SU-DHL-6 (cell line): ENCODE measurements at regions not wholly inside any gene's neighbourhood (a gene's known extent, or its start where the extent isn't known, plus 50 kb on each side); places are given as distances from the start of the nearest gene placed in this dataset.

Source experiments
- H2AFZ ChIP-seq: fragments of 200-600 bp; sonication (generic); 2 replicates; pipeline ENCODE4 v1.6.1; 2014; ENCODE audit warnings: low read depth, mild to moderate bottlenecking, moderate library complexity, mixed read lengths, antibody characterized with exemption, low read length; ENCODE audit not compliant: severe bottlenecking
- H3F3A ChIP-seq: fragments of 200-600 bp; shearing (Covaris generic); 2 replicates; pipeline ENCODE4 v1.6.0; 2016; ENCODE audit warnings: antibody characterized with exemption, mild to moderate bottlenecking; ENCODE audit not compliant: insufficient read depth
- H3K27ac ChIP-seq: fragments of 200-600 bp; sonication (generic); 2 replicates; pipeline ENCODE4 v1.5.1; 2016; ENCODE audit warnings: low read depth, mild to moderate bottlenecking, low read length, moderate library complexity, mixed read lengths
- H3K27me3 ChIP-seq: fragments of 200-600 bp; sonication (generic), shearing (Covaris generic); 2 replicates; pipeline ENCODE4 v1.6.0; 2014; ENCODE audit warnings: mild to moderate bottlenecking, low read length
- H3K36me3 ChIP-seq: fragments of 200-600 bp; sonication (generic); 2 replicates; pipeline ENCODE4 v1.6.1; 2014; ENCODE audit warnings: mild to moderate bottlenecking, low read length, mixed read lengths
- H3K4me2 ChIP-seq: fragments of 300-600, 200-600 bp; shearing (Covaris generic), sonication (generic); 2 replicates; pipeline ENCODE4 v1.6.0; 2014; ENCODE audit warnings: low read length, low read depth, mild to moderate bottlenecking; ENCODE audit not compliant: poor library complexity, severe bottlenecking
- H3K4me3 ChIP-seq: fragments of 200-600 bp; sonication (generic); 2 replicates; pipeline ENCODE4 v1.5.1; 2014; ENCODE audit warnings: antibody characterized with exemption, low read length, mild to moderate bottlenecking, mixed read lengths; ENCODE audit not compliant: insufficient read depth, poor library complexity, severe bottlenecking
- H3K79me2 ChIP-seq: fragments of 200-600 bp; sonication (generic); 2 replicates; pipeline ENCODE4 v1.6.1; 2014; ENCODE audit warnings: mild to moderate bottlenecking, low read length, moderate library complexity; ENCODE audit not compliant: insufficient read depth
- H3K9ac ChIP-seq: fragments of 200-600 bp; sonication (generic); 2 replicates; pipeline ENCODE4 v1.7.0; 2014; ENCODE audit warnings: mild to moderate bottlenecking, low read length
- H3K9me2 ChIP-seq: fragments of 200-600 bp; sonication (generic); replicated peaks from 2 replicates; pipeline ENCODE4 v1.6.1; 2014; ENCODE audit warnings: low read length; ENCODE audit not compliant: insufficient read depth
- H3K9me3 ChIP-seq: fragments of 200-600 bp; sonication (generic); 2 replicates; pipeline ENCODE4 v1.6.1; 2014; ENCODE audit warnings: low read length, mixed read lengths; ENCODE audit not compliant: insufficient read depth
- H4K20me1 ChIP-seq: fragments of 200-600 bp; sonication (generic); 2 replicates; pipeline ENCODE4 v1.6.1; 2014; ENCODE audit warnings: low read depth, mild to moderate bottlenecking, antibody characterized with exemption, low read length, moderate library complexity, mixed read lengths
- EZH2phosphoT487 ChIP-seq: fragments of 200-600 bp; sonication (generic), shearing (Covaris generic); conservative IDR thresholded peaks from 2 replicates; pipeline ENCODE4 v1.6.1; 2018; ENCODE audit warnings: mild to moderate bottlenecking, antibody characterized with exemption, low read length, moderate library complexity, mixed read lengths
- TF ChIP-seq, protein P1 (sequence below): fragments of 200-600 bp; sonication (generic); IDR thresholded peaks from one replicate; pipeline ENCODE4 v1.5.1; 2017; ENCODE audit warnings: antibody characterized with exemption, mild to moderate bottlenecking, low read length, moderate library complexity; ENCODE audit not compliant: insufficient read depth, poor library complexity, severe bottlenecking

DNA sequence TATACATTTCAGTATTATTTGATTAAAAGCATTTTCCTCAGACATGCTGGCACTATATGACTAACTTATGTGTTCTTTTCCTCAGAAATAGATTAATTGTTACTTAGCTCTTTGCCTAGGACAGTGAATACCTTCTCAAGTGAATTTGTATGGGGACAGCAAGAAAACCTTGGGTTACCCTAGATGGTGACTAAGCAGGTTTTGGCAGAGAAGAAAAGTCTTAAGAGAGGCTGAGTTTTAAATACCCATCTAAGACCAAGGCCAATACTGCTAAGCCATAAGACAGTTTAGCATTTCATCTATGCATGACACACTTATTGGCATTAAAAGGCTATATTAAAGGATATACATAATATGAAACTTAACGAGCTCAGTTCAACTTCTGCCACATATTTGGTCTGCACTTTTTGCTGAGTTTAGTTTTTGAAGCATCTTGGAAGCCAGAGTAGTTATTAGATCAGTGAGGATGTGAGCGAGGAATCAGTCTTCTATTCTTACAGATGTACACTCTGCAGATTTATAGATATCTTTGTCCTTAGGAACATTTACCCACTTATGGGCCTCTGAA, 54.6 kb upstream of the FAM3C start:
- no peaks in the 10 kb centered on the region for H3K27me3 ChIP-seq

DNA sequence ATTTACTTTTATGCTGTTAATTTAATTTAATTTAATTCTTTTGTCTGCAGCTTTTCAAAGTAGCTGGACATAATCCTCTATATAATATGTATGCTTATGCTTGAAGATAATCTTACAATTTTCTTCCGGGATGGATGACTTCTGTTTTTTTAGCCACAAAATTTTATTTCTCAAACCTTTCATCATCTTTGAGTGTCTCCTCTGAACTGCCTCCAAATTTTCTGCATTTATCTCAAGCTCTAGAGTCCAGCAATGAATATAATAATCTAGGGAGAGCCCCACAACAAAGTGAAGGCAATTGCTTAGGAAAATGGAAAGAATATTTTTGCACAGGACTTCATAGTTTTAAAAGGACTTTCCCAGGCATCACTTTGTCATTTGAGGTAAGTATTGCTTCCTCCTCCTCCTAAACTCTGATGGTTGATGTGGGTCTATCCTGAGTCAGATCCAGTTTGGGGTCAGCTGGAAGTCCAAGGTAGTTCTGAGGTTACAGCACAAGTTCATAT, 53.7 kb upstream of the FAM3C start:
- TF ChIP-seq, protein P1, sequence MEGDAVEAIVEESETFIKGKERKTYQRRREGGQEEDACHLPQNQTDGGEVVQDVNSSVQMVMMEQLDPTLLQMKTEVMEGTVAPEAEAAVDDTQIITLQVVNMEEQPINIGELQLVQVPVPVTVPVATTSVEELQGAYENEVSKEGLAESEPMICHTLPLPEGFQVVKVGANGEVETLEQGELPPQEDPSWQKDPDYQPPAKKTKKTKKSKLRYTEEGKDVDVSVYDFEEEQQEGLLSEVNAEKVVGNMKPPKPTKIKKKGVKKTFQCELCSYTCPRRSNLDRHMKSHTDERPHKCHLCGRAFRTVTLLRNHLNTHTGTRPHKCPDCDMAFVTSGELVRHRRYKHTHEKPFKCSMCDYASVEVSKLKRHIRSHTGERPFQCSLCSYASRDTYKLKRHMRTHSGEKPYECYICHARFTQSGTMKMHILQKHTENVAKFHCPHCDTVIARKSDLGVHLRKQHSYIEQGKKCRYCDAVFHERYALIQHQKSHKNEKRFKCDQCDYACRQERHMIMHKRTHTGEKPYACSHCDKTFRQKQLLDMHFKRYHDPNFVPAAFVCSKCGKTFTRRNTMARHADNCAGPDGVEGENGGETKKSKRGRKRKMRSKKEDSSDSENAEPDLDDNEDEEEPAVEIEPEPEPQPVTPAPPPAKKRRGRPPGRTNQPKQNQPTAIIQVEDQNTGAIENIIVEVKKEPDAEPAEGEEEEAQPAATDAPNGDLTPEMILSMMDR = no peak
- TF ChIP-seq EZH2phosphoT487 = no peak
- no peaks in the 10 kb centered on the region for H3K9me2 ChIP-seq
- no peak overlapping the region for H3K9ac ChIP-seq

More for the DNA sequence above, 54.6 kb upstream of the FAM3C start:
- no peak overlapping the region for H2AFZ ChIP-seq
- H3K9me2 ChIP-seq = no peaks in the 10 kb centered on the region
- no peaks in the 10 kb centered on the region for H3K36me3 ChIP-seq
- no peak overlapping the region for H3K4me3 ChIP-seq
- no peak overlapping the region for H3K27ac ChIP-seq
- no peak overlapping the region for H3K9ac ChIP-seq
- H3K4me2 ChIP-seq = no peak overlapping the region
- TF ChIP-seq, protein P1 = no peak
- TF ChIP-seq EZH2phosphoT487 = no peak
- H3F3A ChIP-seq = no peaks in the 10 kb centered on the region
- H4K20me1 ChIP-seq = no peaks in the 10 kb centered on the region
- no peaks in the 10 kb centered on the region for H3K9me3 ChIP-seq
- no peaks in the 10 kb centered on the region for H3K79me2 ChIP-seq

DNA sequence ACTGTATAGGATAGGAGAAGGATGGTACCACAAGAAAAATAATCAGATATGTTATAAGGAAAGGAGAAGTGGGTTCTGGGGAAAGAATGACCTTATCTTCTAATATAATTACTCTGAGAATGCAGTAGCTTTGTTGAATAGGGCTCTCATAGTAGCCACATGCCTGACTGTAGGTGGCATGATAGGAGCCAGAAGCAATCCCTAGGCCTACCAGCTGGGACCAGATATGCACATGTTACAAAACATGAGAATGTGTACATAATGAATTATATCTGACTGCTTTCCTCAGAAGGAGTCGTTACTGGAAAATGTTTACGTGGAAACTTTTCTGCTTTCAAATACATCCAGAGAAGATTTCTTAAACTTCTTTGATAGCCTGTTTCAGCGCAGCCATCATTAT, 53.2 kb upstream of the FAM3C start:
- H3K9me2 ChIP-seq = no peaks in the 10 kb centered on the region
- H3K4me3 ChIP-seq = no peak overlapping the region
- H3K36me3 ChIP-seq = no peaks in the 10 kb centered on the region
- TF ChIP-seq, protein P1 = no peak
- no peak for TF ChIP-seq EZH2phosphoT487
- H3K9ac ChIP-seq = no peak overlapping the region
- no peaks in the 10 kb centered on the region for H4K20me1 ChIP-seq
- no peak overlapping the region for H2AFZ ChIP-seq
- H3K9me3 ChIP-seq = no peaks in the 10 kb centered on the region
- no peaks in the 10 kb centered on the region for H3F3A ChIP-seq
- H3K27ac ChIP-seq = no peak overlapping the region
- no peak overlapping the region for H3K4me2 ChIP-seq
- H3K79me2 ChIP-seq = no peaks in the 10 kb centered on the region
- H3K27me3 ChIP-seq = no peaks in the 10 kb centered on the region

More for the DNA sequence above, 53.7 kb upstream of the FAM3C start:
- Histone ChIP-seq H3K9me3 (no peaks in the 10 kb centered on the region), H3K4me3 (no peak overlapping the region), H2AFZ (no peak overlapping the region), H3K27me3 (no peaks in the 10 kb centered on the region), H3K4me2 (no peak overlapping the region), H3K79me2 (no peaks in the 10 kb centered on the region), H3K36me3 (no peaks in the 10 kb centered on the region), H3F3A (no peaks in the 10 kb centered on the region), H3K27ac (no peak overlapping the region), H4K20me1 (no peaks in the 10 kb centered on the region)
